Lung microvascular endothelial cell (primary cell): ENCODE measurements at regions not wholly inside any gene's neighbourhood (a gene's known extent, or its start where the extent isn't known, plus 50 kb on each side); places are given as distances from the start of the nearest gene placed in this dataset.
A peak's percentile ranks its signal among the peaks of the same experiment; 100 is the strongest.

ENCODE experiments used
- DNase-seq, 2 donors: peaks; one replicate each; pipeline versions ENCODE4 v3.0.0 to v3.0.0-alpha.2; 2010; ENCODE audit warnings: low read depth in 2 of 2

GRCh38 chr10:78474743-78475142 lies 441.1 kb downstream of the RPS24 start:
- DNase-seq, result no peak

GRCh38 chr10:78475437-78475836 lies 441.8 kb downstream of the RPS24 start:
- DNase-seq, result no peak

GRCh38 chr10:78476156-78476555 lies 442.5 kb downstream of the RPS24 start:
- DNase-seq, result no peak

GRCh38 chr10:78476844-78477243 lies 443.2 kb downstream of the RPS24 start:
- DNase-seq, result no peak

GRCh38 chr10:78478919-78479318 lies 445.3 kb downstream of the RPS24 start:
- DNase-seq, result no peak

- DNase-seq, result no peak
These were observed 445.8 kb downstream of the RPS24 start for GRCh38 chr10:78479467-78479866.

- DNase-seq, result no peak
These were observed 448.2 kb downstream of the RPS24 start for GRCh38 chr10:78481842-78482241.

- DNase-seq, result no peak
These were observed 450.0 kb downstream of the RPS24 start for GRCh38 chr10:78483641-78484040.

- DNase-seq, result no peak
These were observed 455.4 kb downstream of the RPS24 start for GRCh38 chr10:78489034-78489433.

- no peak for DNase-seq
These were observed 458.1 kb downstream of the RPS24 start for GRCh38 chr10:78491812-78492211.

GRCh38 chr10:78492424-78492823 lies 458.8 kb downstream of the RPS24 start:
- no peak for DNase-seq

- no peak for DNase-seq
These were observed 460.5 kb downstream of the RPS24 start for GRCh38 chr10:78494179-78494578.

GRCh38 chr10:78502210-78502936 lies 468.7 kb downstream of the RPS24 start:
- DNase-seq, result peak; percentile 60 to 62

- no peak for DNase-seq
These were observed 470.5 kb downstream of the RPS24 start for GRCh38 chr10:78504181-78504580.

GRCh38 chr10:78505657-78506056 lies 472.0 kb downstream of the RPS24 start:
- DNase-seq, result no peak

- no peak for DNase-seq
These were observed 473.0 kb downstream of the RPS24 start for GRCh38 chr10:78506614-78507013.

GRCh38 chr10:78507510-78508160 lies 474.0 kb downstream of the RPS24 start:
- DNase-seq, result no peak

GRCh38 chr10:78508955-78509748 lies 475.5 kb downstream of the RPS24 start:
- DNase-seq, result no peak

- no peak for DNase-seq
These were observed 477.1 kb downstream of the RPS24 start for GRCh38 chr10:78510566-78511323.

GRCh38 chr10:78511324-78512204 lies 477.9 kb downstream of the RPS24 start:
- no peak for DNase-seq

GRCh38 chr10:78512205-78512550 lies 478.5 kb downstream of the RPS24 start:
- no peak for DNase-seq
